ENCODE measurements at regions not wholly inside any gene's neighbourhood (a gene's known extent, or its start where the extent isn't known, plus 50 kb on each side); places are given as distances from the start of the nearest gene placed in this dataset.

- TF ChIP-seq ELK1 (IDR thresholded peaks at IDR 0.05; ENCODE audit: low read depth, low read length): no peak
- no peak for TF ChIP-seq WRNIP1 (IDR thresholded peaks at IDR 0.05; ENCODE audit: borderline replicate concordance, low read depth, low read length)
These were observed 988.0 kb upstream of the SEMA6A start (continued) for GRCh38 chr5:117562647-117563046.

- Histone ChIP-seq H2AFZ (ENCODE audit: control insufficient read depth, low read depth, low read length) (no peak overlapping the region), H3K27me3 (replicated peaks in 1 of 2; ENCODE audit: control insufficient read depth in 2 of 2, insufficient read depth in 2 of 2, low read length in 1 of 2) (no peaks in the 10 kb centered on the region), H3K4me3 (no peak overlapping the region), H3K4me2 (ENCODE audit: control insufficient read depth, insufficient read depth) (no peak overlapping the region), H3K79me2 (ENCODE audit: control insufficient read depth, insufficient read depth, low read length) (no peaks in the 10 kb centered on the region), H3K4me1 (ENCODE audit: control insufficient read depth, insufficient read depth, low read length) (no peaks in the 10 kb centered on the region), H3K9ac (ENCODE audit: control insufficient read depth, insufficient read depth, low read length) (no peak overlapping the region), H3K27ac (ENCODE audit: control insufficient read depth, insufficient read depth) (no peak overlapping the region), H4K20me1 (ENCODE audit: control insufficient read depth, insufficient read depth) (no peaks in the 10 kb centered on the region), H3K36me3 (ENCODE audit: control insufficient read depth in 2 of 2, insufficient read depth in 2 of 2, low read length in 1 of 2) (no peaks in the 10 kb centered on the region), H3K9me3 (replicated peaks; ENCODE audit: control insufficient read depth, insufficient read depth, low read length) (no peaks in the 10 kb centered on the region)
- ChIA-PET RAD21 (ENCODE audit: unreplicated experiment) (no interaction called here), POLR2A (no interaction called here), SMC1A (ENCODE audit: uncharacterized antibody, unreplicated experiment) (no interaction called here), CTCF (interaction anchor here (0.6 kb wide), 1 partner anchor 424 kb away, joined by 3 read pairs; no protein-coding TSS in a partner anchor)
- FAIRE-seq (no peak), ATAC-seq (no peak), DNase-seq (ENCODE audit: low read depth, low spot score) (no peak)
- in situ Hi-C loops (cut with MboI): no loop called here
- 48% methylated on average over 2 of the region's 2 CpGs for WGBS (ENCODE audit: insufficient coverage, insufficient replicate concordance, low lambda C conversion rate, missing lambda C conversion rate)
- intact Hi-C loops (cut with micrococcal nuclease; ENCODE audit: unreplicated experiment): no loop called here
- no TSS peak for BruUV-seq (replicated peaks)
- no peak for TF ChIP-seq ZNF687 (IDR thresholded peaks at IDR 0.05)
These were observed 986.9 kb upstream of the SEMA6A start for GRCh38 chr5:117561531-117561930.

Measured in GM12878 (cell line).